SH-SY5Y (cell line): ENCODE measurements at regions not wholly inside any gene's neighbourhood (a gene's known extent, or its start where the extent isn't known, plus 50 kb on each side); places are given as distances from the start of the nearest gene placed in this dataset.

ENCODE experiments used
- GATA2 ChIP-seq: IDR thresholded peaks from 2 replicates; pipeline ENCODE4 v1.6.1; 2011; ENCODE audit warnings: mild to moderate bottlenecking, low read depth, low read length
- GATA3 ChIP-seq: IDR thresholded peaks from 2 replicates; pipeline ENCODE4 v1.6.1; 2011; ENCODE audit warnings: low read depth, mild to moderate bottlenecking, low read length, moderate library complexity

DNA sequence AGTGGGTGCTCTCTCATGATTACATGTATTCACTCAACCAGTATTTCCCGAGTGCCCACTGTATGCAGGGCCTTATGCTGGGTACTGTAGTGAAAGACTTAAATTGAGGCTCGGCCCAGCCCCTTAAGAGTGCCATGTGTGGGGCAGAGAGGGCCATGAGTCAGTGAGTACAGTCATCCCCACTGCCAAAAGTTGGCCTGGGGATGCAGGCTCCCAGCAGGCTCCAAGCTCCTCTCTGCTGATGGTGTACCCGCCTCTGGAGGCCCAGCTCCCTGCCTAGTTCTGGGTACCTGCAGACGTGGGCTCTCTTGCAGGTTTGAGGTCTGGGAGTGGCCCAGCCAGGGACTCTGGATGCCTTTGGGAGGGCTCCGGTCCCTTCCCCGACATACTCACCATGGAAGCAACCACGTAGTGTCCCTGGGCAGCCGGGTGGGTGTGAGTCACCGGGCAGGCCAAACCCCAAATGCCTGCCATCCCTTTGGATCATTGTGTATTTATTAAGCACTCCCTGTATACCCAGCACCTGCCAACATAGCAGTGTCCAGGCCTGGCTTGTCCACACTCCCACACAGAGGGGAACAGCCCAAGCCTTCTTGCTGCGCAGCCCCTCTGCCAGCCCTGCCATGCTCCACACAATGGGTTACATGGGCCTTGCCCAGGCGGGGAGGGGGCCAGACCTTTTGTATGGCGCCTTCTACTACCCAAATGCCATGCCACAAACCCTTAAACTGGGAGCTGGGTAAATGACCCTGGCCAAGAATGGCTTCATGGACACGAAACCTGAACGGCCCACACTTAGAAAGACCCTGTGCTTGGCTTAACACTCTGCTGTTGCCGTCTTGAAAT, 153.6 kb downstream of the VEGFA start:
- TF ChIP-seq GATA2 (no peak), GATA3 (no peak)
